Hepatocyte (in vitro differentiated cells): ENCODE measurements at regions not wholly inside any gene's neighbourhood (a gene's known extent, or its start where the extent isn't known, plus 50 kb on each side); places are given as distances from the start of the nearest gene placed in this dataset.
"Not testable (repeated sequence)": the region's sequence is repeated elsewhere in the genome, so short reads cannot be mapped to it uniquely, and the experiment has no call there.

Experiments used
- EZH2 ChIP-seq: fragments of 200-600 bp; sonication (generic); IDR thresholded peaks from 2 replicates; pipeline ENCODE4 v1.6.1; 2016; ENCODE audit warnings: antibody characterized with exemption, mild to moderate bottlenecking, borderline replicate concordance
- EZH2phosphoT487 ChIP-seq: fragments of 200-600 bp; sonication (generic); IDR thresholded peaks from one replicate; pipeline ENCODE4 v1.6.1; 2018; ENCODE audit warnings: antibody characterized with exemption, mild to moderate bottlenecking, low read depth, moderate library complexity; ENCODE audit not compliant: unreplicated experiment, severe bottlenecking
- TF ChIP-seq, protein P1 (sequence below): fragments of 200-600 bp; sonication (generic); IDR thresholded peaks from 2 replicates; pipeline ENCODE4 v1.5.1; 2016; ENCODE audit warnings: antibody characterized with exemption, mild to moderate bottlenecking; ENCODE audit not compliant: poor library complexity

DNA sequence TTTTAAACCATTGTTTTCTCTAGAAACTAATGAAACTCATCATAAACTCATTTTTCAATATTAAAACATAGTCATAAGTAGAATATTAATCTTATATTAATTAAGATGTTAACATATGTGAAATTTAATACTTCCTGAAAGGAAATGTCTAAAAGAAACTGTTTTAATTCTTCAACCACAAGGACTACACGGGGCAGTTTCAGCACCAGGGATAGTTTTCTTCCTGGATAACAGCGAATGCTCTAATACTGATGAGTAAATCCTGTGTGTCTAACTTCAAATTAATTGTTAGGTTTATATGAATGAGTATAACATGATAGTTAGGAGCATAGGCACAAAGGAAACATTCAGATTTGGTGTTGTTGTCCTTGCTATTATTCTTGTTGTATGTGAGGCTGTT is 183.6 kb downstream of the CCDC74A start:
- TF ChIP-seq, protein P1, sequence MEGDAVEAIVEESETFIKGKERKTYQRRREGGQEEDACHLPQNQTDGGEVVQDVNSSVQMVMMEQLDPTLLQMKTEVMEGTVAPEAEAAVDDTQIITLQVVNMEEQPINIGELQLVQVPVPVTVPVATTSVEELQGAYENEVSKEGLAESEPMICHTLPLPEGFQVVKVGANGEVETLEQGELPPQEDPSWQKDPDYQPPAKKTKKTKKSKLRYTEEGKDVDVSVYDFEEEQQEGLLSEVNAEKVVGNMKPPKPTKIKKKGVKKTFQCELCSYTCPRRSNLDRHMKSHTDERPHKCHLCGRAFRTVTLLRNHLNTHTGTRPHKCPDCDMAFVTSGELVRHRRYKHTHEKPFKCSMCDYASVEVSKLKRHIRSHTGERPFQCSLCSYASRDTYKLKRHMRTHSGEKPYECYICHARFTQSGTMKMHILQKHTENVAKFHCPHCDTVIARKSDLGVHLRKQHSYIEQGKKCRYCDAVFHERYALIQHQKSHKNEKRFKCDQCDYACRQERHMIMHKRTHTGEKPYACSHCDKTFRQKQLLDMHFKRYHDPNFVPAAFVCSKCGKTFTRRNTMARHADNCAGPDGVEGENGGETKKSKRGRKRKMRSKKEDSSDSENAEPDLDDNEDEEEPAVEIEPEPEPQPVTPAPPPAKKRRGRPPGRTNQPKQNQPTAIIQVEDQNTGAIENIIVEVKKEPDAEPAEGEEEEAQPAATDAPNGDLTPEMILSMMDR: not testable (repeated sequence)
- not testable (repeated sequence) for TF ChIP-seq EZH2phosphoT487, EZH2
